ENCODE measurements at regions not wholly inside any gene's neighbourhood (a gene's known extent, or its start where the extent isn't known, plus 50 kb on each side); places are given as distances from the start of the nearest gene placed in this dataset.
"Not testable (repeated sequence)": the region's sequence is repeated elsewhere in the genome, so short reads cannot be mapped to it uniquely, and the experiment has no call there.

- H3K27ac Mint-ChIP-seq: no peak overlapping the region
- CTCF ChIA-PET: no interaction called here
- peaks cover 3% of the 10 kb centered on the region for H3K9me3 Mint-ChIP-seq (ENCODE audit: low read depth)
- ATAC-seq: no peak
- H3K4me3 Mint-ChIP-seq: no peak overlapping the region
- H3K4me1 Mint-ChIP-seq: no peaks in the 10 kb centered on the region
- H3K36me3 Mint-ChIP-seq: peaks cover 9% of the 10 kb centered on the region
- no peaks in the 10 kb centered on the region for H3K27me3 Mint-ChIP-seq
- no peak for DNase-seq
Observed at GRCh38 chr3:106514431-106514830, 645.6 kb upstream of the CBLB start.

GRCh38 chr3:106518516-106518915, 649.7 kb upstream of the CBLB start:
- ATAC-seq (no peak), DNase-seq (no peak)
- Mint-ChIP-seq H3K27me3 (no peaks in the 10 kb centered on the region), H3K4me1 (no peaks in the 10 kb centered on the region), H3K36me3 (peaks cover 11% of the 10 kb centered on the region), H3K27ac (no peak overlapping the region), H3K9me3 (ENCODE audit: low read depth) (peaks cover 7% of the 10 kb centered on the region), H3K4me3 (no peak overlapping the region)
- CTCF ChIA-PET: no interaction called here

GRCh38 chr3:106522397-106522796, 653.6 kb upstream of the CBLB start:
- Mint-ChIP-seq H3K4me3 (no peak overlapping the region), H3K27me3 (no peaks in the 10 kb centered on the region), H3K9me3 (ENCODE audit: low read depth) (peaks cover 8% of the 10 kb centered on the region), H3K27ac (no peak overlapping the region), H3K4me1 (no peaks in the 10 kb centered on the region), H3K36me3 (peaks cover 21% of the 10 kb centered on the region)
- CTCF ChIA-PET: no interaction called here
- DNase-seq (no peak), ATAC-seq (no peak)

GRCh38 chr3:106528932-106529331, 660.1 kb upstream of the CBLB start:
- H3K36me3 Mint-ChIP-seq: peaks cover 42% of the 10 kb centered on the region
- peaks cover 18% of the 10 kb centered on the region for H3K4me1 Mint-ChIP-seq
- H3K27me3 Mint-ChIP-seq: no peaks in the 10 kb centered on the region
- H3K9me3 Mint-ChIP-seq (ENCODE audit: low read depth): peaks cover 12% of the 10 kb centered on the region
- H3K27ac Mint-ChIP-seq: no peak overlapping the region
- no peak for ATAC-seq
- no peak overlapping the region for H3K4me3 Mint-ChIP-seq
- CTCF ChIA-PET: no interaction called here
- no peak for DNase-seq

GRCh38 chr3:106529738-106530137, 660.9 kb upstream of the CBLB start:
- Mint-ChIP-seq H3K36me3 (peaks cover 46% of the 10 kb centered on the region), H3K4me3 (no peak overlapping the region), H3K9me3 (ENCODE audit: low read depth) (peaks cover 13% of the 10 kb centered on the region), H3K4me1 (peaks cover 27% of the 10 kb centered on the region), H3K27me3 (no peaks in the 10 kb centered on the region), H3K27ac (no peak overlapping the region)
- CTCF ChIA-PET: no interaction called here
- DNase-seq (no peak), ATAC-seq (no peak)

- Mint-ChIP-seq H3K27me3 (no peaks in the 10 kb centered on the region), H3K27ac (no peak overlapping the region), H3K4me1 (peaks cover 28% of the 10 kb centered on the region), H3K9me3 (ENCODE audit: low read depth) (peaks cover 15% of the 10 kb centered on the region), H3K36me3 (peaks cover 50% of the 10 kb centered on the region), H3K4me3 (no peak overlapping the region)
- no peak for ATAC-seq
- CTCF ChIA-PET: no interaction called here
- DNase-seq: no peak
Observed at GRCh38 chr3:106530367-106530766, 661.6 kb upstream of the CBLB start.

GRCh38 chr3:106531771-106532329, 663.0 kb upstream of the CBLB start:
- H3K27ac Mint-ChIP-seq, H3K4me3 Mint-ChIP-seq, DNase-seq, H3K27me3 Mint-ChIP-seq, ATAC-seq, CTCF ChIA-PET: not testable (repeated sequence)
- H3K36me3 Mint-ChIP-seq: peaks cover 57% of the 10 kb centered on the region
- H3K9me3 Mint-ChIP-seq (ENCODE audit: low read depth): peaks cover 20% of the 10 kb centered on the region
- peaks cover 28% of the 10 kb centered on the region for H3K4me1 Mint-ChIP-seq

- Mint-ChIP-seq H3K4me3 (no peak overlapping the region), H3K36me3 (peaks cover 52% of the 10 kb centered on the region), H3K9me3 (ENCODE audit: low read depth) (peaks cover 22% of the 10 kb centered on the region), H3K27me3 (no peaks in the 10 kb centered on the region), H3K4me1 (peaks cover 27% of the 10 kb centered on the region), H3K27ac (peak overlapping the region; percentile 81)
- CTCF ChIA-PET: no interaction called here
- DNase-seq: no peak
- ATAC-seq: no peak
Observed at GRCh38 chr3:106533093-106533787, 664.4 kb upstream of the CBLB start.

- CTCF ChIA-PET: no interaction called here
- Mint-ChIP-seq H3K9me3 (ENCODE audit: low read depth) (peaks cover 22% of the 10 kb centered on the region), H3K27ac (peak overlapping the region; percentile 81), H3K27me3 (no peaks in the 10 kb centered on the region), H3K4me1 (peaks cover 24% of the 10 kb centered on the region), H3K36me3 (peaks cover 51% of the 10 kb centered on the region), H3K4me3 (no peak overlapping the region)
- ATAC-seq (peak; percentile 29), DNase-seq (no peak)
Observed at GRCh38 chr3:106533788-106534160, 665.0 kb upstream of the CBLB start.

- Mint-ChIP-seq H3K4me3 (no peak overlapping the region), H3K27me3 (no peaks in the 10 kb centered on the region), H3K4me1 (peaks cover 24% of the 10 kb centered on the region), H3K36me3 (peaks cover 49% of the 10 kb centered on the region), H3K27ac (peak overlapping the region; percentile 81), H3K9me3 (ENCODE audit: low read depth) (peaks cover 22% of the 10 kb centered on the region)
- peak; percentile 95 for ATAC-seq
- DNase-seq: peak; percentile 79
- CTCF ChIA-PET: interaction anchor here (1.0 kb wide), 1 partner anchor 75 kb away, joined by 3 read pairs; no protein-coding TSS in a partner anchor
Observed at GRCh38 chr3:106534206-106534605, 665.4 kb upstream of the CBLB start.

- CTCF ChIA-PET: no interaction called here
- peaks cover 13% of the 10 kb centered on the region for H3K9me3 Mint-ChIP-seq (ENCODE audit: low read depth)
- H3K4me3 Mint-ChIP-seq: no peak overlapping the region
Observed at GRCh38 chr3:106540743-106541142, 671.9 kb upstream of the CBLB start.

GRCh38 chr3:106542101-106542769, 673.4 kb upstream of the CBLB start:
- no peak for ATAC-seq

More at GRCh38 chr3:106540743-106541142, 671.9 kb upstream of the CBLB start:
- no peaks in the 10 kb centered on the region for H3K27me3 Mint-ChIP-seq
- H3K36me3 Mint-ChIP-seq: peaks cover 27% of the 10 kb centered on the region
- DNase-seq (no peak), ATAC-seq (no peak)
- H3K27ac Mint-ChIP-seq: no peak overlapping the region
- no peaks in the 10 kb centered on the region for H3K4me1 Mint-ChIP-seq

GRCh38 chr3:106552351-106553043, 683.7 kb upstream of the CBLB start:
- DNase-seq (no peak), ATAC-seq (no peak)
- H3K4me3 Mint-ChIP-seq: no peak overlapping the region
- peaks cover 5% of the 10 kb centered on the region for H3K36me3 Mint-ChIP-seq
- H3K27me3 Mint-ChIP-seq: no peaks in the 10 kb centered on the region
- H3K4me1 Mint-ChIP-seq: no peaks in the 10 kb centered on the region
- H3K9me3 Mint-ChIP-seq (ENCODE audit: low read depth): peaks cover 9% of the 10 kb centered on the region
- CTCF ChIA-PET: no interaction called here
- H3K27ac Mint-ChIP-seq: no peak overlapping the region

More at GRCh38 chr3:106542101-106542769, 673.4 kb upstream of the CBLB start:
- Mint-ChIP-seq H3K27me3 (no peaks in the 10 kb centered on the region), H3K36me3 (peaks cover 22% of the 10 kb centered on the region), H3K27ac (no peak overlapping the region), H3K9me3 (ENCODE audit: low read depth) (peaks cover 10% of the 10 kb centered on the region), H3K4me3 (no peak overlapping the region), H3K4me1 (no peaks in the 10 kb centered on the region)
- CTCF ChIA-PET: no interaction called here
- DNase-seq: no peak

Data from activated CD8-positive, alpha-beta memory T cell treated with anti-CD3 and anti-CD28 coated beads, Interleukin-2, amount 10 ng/mL, durations not matched to agents 7 days and 5 days (primary cell).